GM19463 (cell line): ENCODE measurements at regions not wholly inside any gene's neighbourhood (a gene's known extent, or its start where the extent isn't known, plus 50 kb on each side); places are given as distances from the start of the nearest gene placed in this dataset.
"Not testable (repeated sequence)": the region's sequence is repeated elsewhere in the genome, so short reads cannot be mapped to it uniquely, and the experiment has no call there.

Source experiments
- ATAC-seq: cut with Tn5 transposase; IDR thresholded peaks from one replicate; pipeline ENCODE4 v1.9.1; 2021; ENCODE audit warnings: mild to moderate bottlenecking, moderate library complexity; ENCODE audit not compliant: unreplicated experiment

GRCh38 chrX:1020634-1021166 is 191.7 kb downstream of the CRLF2 start:
- ATAC-seq, result no peak

DNA sequence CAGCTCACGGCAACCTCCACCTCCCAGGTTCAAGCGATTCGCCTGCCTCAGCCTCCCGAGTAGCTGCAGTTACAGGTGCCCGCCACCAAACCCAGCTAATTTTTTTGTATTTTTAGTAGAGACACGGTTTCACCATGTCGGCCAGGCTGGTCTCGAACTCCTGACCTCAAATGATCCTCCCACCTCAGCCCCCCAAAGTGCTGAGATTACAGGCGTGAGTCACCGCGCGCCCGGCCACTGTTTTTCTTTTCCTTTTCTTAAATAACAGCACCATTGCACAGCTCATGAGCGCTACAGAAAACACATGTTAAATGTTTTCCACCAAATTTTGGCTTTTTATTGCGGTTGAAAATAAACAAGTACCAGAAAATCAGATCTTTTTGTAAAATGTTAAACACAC is 195.5 kb downstream of the CRLF2 start:
- not testable (repeated sequence) for ATAC-seq

GRCh38 chrX:1016281-1016680 is 196.2 kb downstream of the CRLF2 start:
- not testable (repeated sequence) for ATAC-seq

GRCh38 chrX:1012678-1013300 is 199.7 kb downstream of the CRLF2 start:
- ATAC-seq, result no peak

GRCh38 chrX:1011691-1012283 is 200.7 kb downstream of the CRLF2 start:
- no peak for ATAC-seq

- no peak for ATAC-seq
These were observed 202.7 kb downstream of the CRLF2 start for GRCh38 chrX:1009771-1010170.

DNA sequence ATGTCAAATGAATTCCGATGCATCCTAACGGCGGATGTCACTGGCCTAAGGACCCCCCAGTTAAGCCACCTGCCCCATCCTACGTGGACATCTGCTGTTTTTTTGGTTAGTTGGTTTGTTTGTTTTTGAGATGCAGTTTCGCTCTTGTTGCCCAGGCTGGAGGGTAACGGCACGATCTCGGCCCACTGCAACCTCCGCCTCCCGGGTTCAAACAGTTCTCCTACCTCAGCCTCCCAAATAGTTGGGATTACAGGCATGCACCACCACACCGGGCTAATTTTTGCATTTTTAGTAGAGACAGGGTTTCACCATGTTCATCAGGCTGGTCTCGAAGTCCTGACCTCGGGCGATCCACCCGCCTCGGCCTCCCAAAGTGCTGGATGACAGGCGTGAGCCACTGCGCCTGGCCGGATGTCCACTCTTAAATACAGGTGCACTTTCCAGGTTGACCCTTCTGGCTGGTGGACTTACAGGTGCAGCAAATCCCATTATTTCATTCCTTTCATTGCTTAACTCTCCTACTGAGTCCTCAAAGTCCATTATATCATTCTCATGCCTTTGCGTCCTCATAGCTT is 206.2 kb downstream of the CRLF2 start:
- ATAC-seq, result no peak

DNA sequence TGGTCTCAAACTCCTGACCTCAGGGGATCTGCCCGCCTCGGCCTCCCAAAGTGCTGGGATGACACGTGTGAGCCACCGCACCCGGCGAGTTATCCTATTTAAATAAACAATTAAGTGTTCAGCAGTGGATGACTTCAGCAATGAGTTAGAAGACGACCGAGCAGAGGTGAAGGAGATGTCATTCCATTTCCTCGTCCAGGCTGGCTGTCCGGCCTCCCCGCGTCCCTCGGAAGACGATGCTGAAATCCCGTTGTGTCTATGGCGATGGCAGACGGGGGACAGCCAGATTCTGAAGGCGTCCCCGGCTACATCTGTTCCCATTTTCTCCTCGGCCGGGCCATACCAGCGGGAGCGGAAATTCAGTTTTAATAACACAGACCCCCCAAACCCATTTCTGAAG is 209.8 kb downstream of the CRLF2 start:
- ATAC-seq, result no peak

GRCh38 chrX:997631-998137 is 214.8 kb downstream of the CRLF2 start:
- no peak for ATAC-seq

DNA sequence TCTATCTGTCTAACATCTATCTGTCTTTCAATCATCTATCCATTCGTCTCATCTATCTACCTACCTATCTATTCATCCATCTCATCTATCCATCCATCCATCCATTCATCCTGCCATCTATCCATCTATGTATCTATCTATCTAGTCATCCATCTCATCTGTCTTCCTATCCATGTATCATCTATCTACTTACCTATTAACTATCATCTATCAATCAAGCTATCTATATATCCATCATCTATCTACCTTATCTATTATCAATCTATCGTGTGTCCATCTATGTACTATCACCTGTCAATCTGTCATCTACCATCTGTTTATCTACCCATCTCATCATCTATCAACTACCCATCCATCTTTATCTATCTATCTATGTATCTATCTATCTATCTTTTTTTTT is 217.7 kb downstream of the CRLF2 start:
- ATAC-seq, result no peak

GRCh38 chrX:989959-990510 is 222.4 kb downstream of the CRLF2 start:
- ATAC-seq, result peak; percentile 95

DNA sequence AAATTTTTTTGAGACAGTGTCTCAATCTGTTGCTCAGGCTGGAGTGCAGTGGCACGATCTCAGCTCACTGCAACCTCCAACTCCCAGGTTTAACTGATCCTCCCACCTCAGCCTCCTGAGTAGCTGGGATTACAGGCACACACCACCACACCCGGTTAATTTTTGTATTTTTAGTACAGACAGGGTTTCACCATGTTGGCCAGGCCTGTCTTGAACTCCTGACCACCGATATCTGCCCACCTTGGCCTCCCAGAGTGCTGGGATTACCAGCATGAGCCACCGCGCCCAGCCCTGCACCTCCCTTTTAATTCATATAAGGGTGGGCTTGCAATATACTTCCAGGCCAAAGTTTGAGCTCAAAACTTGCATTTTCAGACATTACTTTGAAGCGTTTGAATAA is 223.9 kb downstream of the CRLF2 start:
- not testable (repeated sequence) for ATAC-seq

GRCh38 chrX:981791-982626 is 230.4 kb downstream of the CRLF2 start:
- ATAC-seq, result no peak

DNA sequence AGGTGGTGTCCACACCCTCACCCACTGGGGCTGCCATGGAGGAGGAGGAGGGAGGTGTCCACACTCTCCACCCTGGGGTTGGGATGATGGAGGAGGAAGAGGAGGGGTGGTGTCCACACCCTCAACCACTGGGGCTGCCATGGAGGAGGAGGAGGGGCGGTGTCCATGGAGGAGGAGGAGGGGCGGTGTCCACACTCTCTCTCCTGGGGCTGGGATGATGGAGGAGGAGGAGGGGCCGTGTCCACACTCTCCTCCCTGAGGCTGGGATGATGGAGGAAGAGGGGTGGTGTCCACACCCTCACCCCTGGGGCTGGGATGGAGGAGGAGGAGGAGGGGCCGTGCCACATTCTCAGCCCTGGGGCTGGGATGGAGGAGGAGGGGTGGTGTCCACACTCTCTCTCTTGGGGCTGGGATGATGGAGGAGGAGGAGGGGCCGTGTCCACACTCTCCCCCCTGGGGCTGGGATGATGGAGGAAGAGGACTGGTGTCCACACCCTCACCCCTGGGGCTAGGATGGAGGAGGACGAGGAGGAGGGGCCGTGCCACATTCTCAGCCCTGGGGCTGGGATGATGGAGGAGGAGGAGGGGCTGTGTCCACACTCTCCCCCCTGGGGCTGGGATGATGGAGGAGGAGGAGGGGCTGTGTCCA is 231.7 kb downstream of the CRLF2 start:
- no peak for ATAC-seq

- not testable (repeated sequence) for ATAC-seq
These were observed 233.3 kb downstream of the CRLF2 start for GRCh38 chrX:979127-979526.

GRCh38 chrX:973010-973632 is 239.3 kb downstream of the CRLF2 start:
- ATAC-seq, result no peak

GRCh38 chrX:968148-968965 is 244.1 kb downstream of the CRLF2 start:
- no peak for ATAC-seq

GRCh38 chrX:966396-967070 is 245.9 kb downstream of the CRLF2 start:
- no peak for ATAC-seq
